DND-41 (cell line): ENCODE measurements at regions not wholly inside any gene's neighbourhood (a gene's known extent, or its start where the extent isn't known, plus 50 kb on each side); places are given as distances from the start of the nearest gene placed in this dataset.

Experiments
- ATAC-seq: fragments of 200-7000 bp; cut with Tn5 transposase; 3 replicates; pipeline ENCODE4 v1.9.1; 2021; ENCODE audit warnings: low read depth; ENCODE audit not compliant: insufficient read depth
- DNase-seq: peaks from one replicate; pipeline ENCODE4 v3.0.0-alpha.2; 2020
- H2AFZ ChIP-seq: 2 replicates; pipeline ENCODE4 v1.6.0; 2012; ENCODE audit warnings: low read depth, low read length
- H3K27ac ChIP-seq: 2 replicates; pipeline ENCODE4 v1.5.1; 2012; ENCODE audit warnings: low read length, inconsistent platforms
- H3K27me3 ChIP-seq: fragments of 200-600 bp; sonication (generic); 2 replicates; pipeline ENCODE4 v1.6.0; 2012; ENCODE audit warnings: low read length, mild to moderate bottlenecking, inconsistent platforms; ENCODE audit not compliant: insufficient read depth, poor library complexity
- H3K36me3 ChIP-seq: 2 replicates; pipeline ENCODE4 v1.5.1; 2012; ENCODE audit warnings: low read length, inconsistent platforms; ENCODE audit not compliant: insufficient read depth
- H3K4me1 ChIP-seq: 2 replicates; pipeline ENCODE4 v1.5.1; 2012; ENCODE audit warnings: mild to moderate bottlenecking, low read length; ENCODE audit not compliant: insufficient read depth
- H3K4me2 ChIP-seq: 2 replicates; pipeline ENCODE4 v1.6.0; 2012; ENCODE audit warnings: mild to moderate bottlenecking, moderate library complexity, low read length, inconsistent platforms; ENCODE audit not compliant: insufficient read depth
- H3K4me3 ChIP-seq, 2 experiments: fragments of 200-600 bp in 1 of 2; shearing (Covaris generic) in 1 of 2; 2 replicates each; pipeline ENCODE4 v1.5.1; 2012 to 2016; ENCODE audit warnings: inconsistent platforms in 2 of 2, low read length in 2 of 2, mild to moderate bottlenecking in 2 of 2, low read depth in 1 of 2, moderate library complexity in 1 of 2
- H3K79me2 ChIP-seq: 2 replicates; pipeline ENCODE4 v1.6.0; 2012; ENCODE audit warnings: low read length, inconsistent platforms; ENCODE audit not compliant: insufficient read depth
- H3K9ac ChIP-seq: 2 replicates; pipeline ENCODE4 v1.6.0; 2012; ENCODE audit warnings: low read depth, mild to moderate bottlenecking, inconsistent platforms, low read length, moderate library complexity
- H3K9me3 ChIP-seq: 2 replicates; pipeline ENCODE4 v1.5.1; 2012; ENCODE audit warnings: low read length, moderate library complexity, mild to moderate bottlenecking, inconsistent platforms; ENCODE audit not compliant: insufficient read depth, severe bottlenecking
- H4K20me1 ChIP-seq: 2 replicates; pipeline ENCODE4 v1.6.0; 2012; ENCODE audit warnings: low read length; ENCODE audit not compliant: insufficient read depth
- CTCF ChIP-seq: IDR thresholded peaks from 2 replicates; pipeline ENCODE4 v1.5.1; 2012; ENCODE audit warnings: borderline replicate concordance, low read length, moderate library complexity, mild to moderate bottlenecking; ENCODE audit not compliant: poor library complexity, severe bottlenecking; ENCODE audit errors: extremely low read depth
- EZH2 ChIP-seq: IDR thresholded peaks from 3 replicates; pipeline ENCODE4 v1.6.1; 2012; ENCODE audit warnings: borderline replicate concordance, low read depth, mild to moderate bottlenecking, moderate library complexity, low read length, inconsistent platforms; ENCODE audit not compliant: severe bottlenecking

GRCh38 chrX:39960219-39960618 lies 137.5 kb downstream of the BCOR start:
- TF ChIP-seq CTCF (no peak), EZH2 (no peak)
- Histone ChIP-seq H3K79me2 (no peaks in the 10 kb centered on the region), H4K20me1 (no peaks in the 10 kb centered on the region), H3K4me2 (no peak overlapping the region), H3K9me3 (no peaks in the 10 kb centered on the region), H3K9ac (no peak overlapping the region), H3K4me3 (no peak overlapping the region), H3K36me3 (no peaks in the 10 kb centered on the region), H3K27me3 (no peaks in the 10 kb centered on the region), H3K4me1 (peaks cover 4% of the 10 kb centered on the region), H3K27ac (no peak overlapping the region), H2AFZ (no peak overlapping the region)
- ATAC-seq (no peak), DNase-seq (no peak)

GRCh38 chrX:39961441-39961840 lies 136.3 kb downstream of the BCOR start:
- H3K9ac ChIP-seq: no peak overlapping the region
- H3K9me3 ChIP-seq: no peaks in the 10 kb centered on the region
- no peaks in the 10 kb centered on the region for H4K20me1 ChIP-seq
- no peaks in the 10 kb centered on the region for H3K27me3 ChIP-seq
- H3K36me3 ChIP-seq: no peaks in the 10 kb centered on the region
- no peak overlapping the region for H3K4me3 ChIP-seq
- no peak overlapping the region for H3K4me2 ChIP-seq
- H3K27ac ChIP-seq: no peak overlapping the region
- H2AFZ ChIP-seq: no peak overlapping the region
- TF ChIP-seq EZH2: no peak
- TF ChIP-seq CTCF: no peak
- H3K79me2 ChIP-seq: no peaks in the 10 kb centered on the region
- H3K4me1 ChIP-seq: no peaks in the 10 kb centered on the region
- ATAC-seq (no peak), DNase-seq (no peak)

- TF ChIP-seq EZH2: no peak
- no peak for TF ChIP-seq CTCF
- H2AFZ ChIP-seq: no peak overlapping the region
- no peaks in the 10 kb centered on the region for H3K36me3 ChIP-seq
- H3K9ac ChIP-seq: no peak overlapping the region
- H3K4me2 ChIP-seq: no peak overlapping the region
- H3K79me2 ChIP-seq: no peaks in the 10 kb centered on the region
- DNase-seq (no peak), ATAC-seq (no peak)
- H3K4me3 ChIP-seq: no peak overlapping the region
- no peak overlapping the region for H3K27ac ChIP-seq
- H4K20me1 ChIP-seq: no peaks in the 10 kb centered on the region
- no peaks in the 10 kb centered on the region for H3K27me3 ChIP-seq
- H3K9me3 ChIP-seq: no peaks in the 10 kb centered on the region
- H3K4me1 ChIP-seq: peaks cover 7% of the 10 kb centered on the region
Measured at GRCh38 chrX:39965051-39965573, 132.6 kb downstream of the BCOR start.

GRCh38 chrX:39966176-39966575 lies 131.6 kb downstream of the BCOR start:
- Histone ChIP-seq H3K4me1 (peaks cover 7% of the 10 kb centered on the region), H3K27ac (no peak overlapping the region), H3K36me3 (no peaks in the 10 kb centered on the region), H3K4me2 (no peak overlapping the region), H3K9me3 (no peaks in the 10 kb centered on the region), H3K79me2 (no peaks in the 10 kb centered on the region), H3K9ac (no peak overlapping the region), H4K20me1 (no peaks in the 10 kb centered on the region), H2AFZ (no peak overlapping the region), H3K27me3 (no peaks in the 10 kb centered on the region), H3K4me3 (no peak overlapping the region)
- DNase-seq (no peak), ATAC-seq (no peak)
- TF ChIP-seq CTCF: no peak
- no peak for TF ChIP-seq EZH2
